ENCODE measurements at regions not wholly inside any gene's neighbourhood (a gene's known extent, or its start where the extent isn't known, plus 50 kb on each side); places are given as distances from the start of the nearest gene placed in this dataset.

DNA sequence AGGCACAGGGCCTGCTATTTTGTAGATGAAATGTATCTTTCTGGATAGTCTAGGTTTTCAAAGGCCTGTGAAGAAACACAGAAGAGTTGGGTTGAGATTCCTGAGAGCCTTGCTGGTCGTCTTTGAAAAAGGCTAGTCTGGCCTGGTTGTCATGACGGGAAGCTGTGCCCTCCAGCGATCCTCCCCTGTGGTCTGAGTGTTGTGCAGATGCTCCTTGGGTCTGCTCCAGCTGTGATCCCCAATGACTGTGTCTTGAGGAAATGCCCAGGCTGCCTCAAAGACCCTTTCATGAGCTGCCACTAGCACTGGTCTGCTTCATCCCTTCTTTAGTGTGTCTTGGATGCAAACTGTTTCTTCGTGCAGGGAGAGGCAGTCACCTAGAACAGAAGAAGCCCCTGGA is 111.0 kb upstream of the SYNPR start:
- TF ChIP-seq POLR2A (IDR thresholded peaks at IDR 0.05; ENCODE audit: low read depth, low read length): no peak
- TF ChIP-seq POLR2AphosphoS5 (IDR thresholded peaks at IDR 0.05; ENCODE audit: low read depth, low read length): no peak

All from GM12892 (cell line).